Daoy (cell line): ENCODE measurements at regions not wholly inside any gene's neighbourhood (a gene's known extent, or its start where the extent isn't known, plus 50 kb on each side); places are given as distances from the start of the nearest gene placed in this dataset.

ENCODE experiments used
- DNase-seq: peaks from one replicate; pipeline ENCODE4 v3.0.0-alpha.2; 2015; ENCODE audit warnings: low read depth

GRCh38 chr10:88082806-88083596, 219.6 kb downstream of the PTEN start:
- no peak for DNase-seq

- no peak for DNase-seq
Measured at GRCh38 chr10:88083597-88083989, 220.2 kb downstream of the PTEN start.

- no peak for DNase-seq
Measured at GRCh38 chr10:88086187-88086960, 222.9 kb downstream of the PTEN start.

- DNase-seq, result no peak
Measured at GRCh38 chr10:88088441-88089340, 225.3 kb downstream of the PTEN start.

- DNase-seq, result no peak
Measured at GRCh38 chr10:88089498-88089897, 226.1 kb downstream of the PTEN start.

GRCh38 chr10:88090568-88091214, 227.3 kb downstream of the PTEN start:
- no peak for DNase-seq

- no peak for DNase-seq
Measured at GRCh38 chr10:88091490-88092061, 228.2 kb downstream of the PTEN start.

GRCh38 chr10:88092265-88092664, 228.8 kb downstream of the PTEN start:
- DNase-seq, result no peak

- no peak for DNase-seq
Measured at GRCh38 chr10:88092973-88093372, 229.5 kb downstream of the PTEN start.

GRCh38 chr10:88094795-88095194, 231.4 kb downstream of the PTEN start:
- no peak for DNase-seq

GRCh38 chr10:88095223-88095721, 231.8 kb downstream of the PTEN start:
- DNase-seq, result no peak

GRCh38 chr10:88095778-88096431, 232.5 kb downstream of the PTEN start:
- DNase-seq, result no peak

- no peak for DNase-seq
Measured at GRCh38 chr10:88097092-88097516, 233.7 kb downstream of the PTEN start.

GRCh38 chr10:88097536-88097935, 234.1 kb downstream of the PTEN start:
- no peak for DNase-seq

GRCh38 chr10:88100281-88100680, 236.9 kb downstream of the PTEN start:
- DNase-seq, result no peak

- no peak for DNase-seq
Measured at GRCh38 chr10:88101666-88102065, 238.2 kb downstream of the PTEN start.

GRCh38 chr10:88103576-88103975, 240.2 kb downstream of the PTEN start:
- DNase-seq, result no peak

GRCh38 chr10:88104223-88104622, 240.8 kb downstream of the PTEN start:
- no peak for DNase-seq

GRCh38 chr10:88106366-88106765, 242.9 kb downstream of the PTEN start:
- DNase-seq, result no peak

- no peak for DNase-seq
Measured at GRCh38 chr10:88107296-88108097, 244.1 kb downstream of the PTEN start.
